Fibroblast of villous mesenchyme (primary cell): ENCODE measurements at regions not wholly inside any gene's neighbourhood (a gene's known extent, or its start where the extent isn't known, plus 50 kb on each side); places are given as distances from the start of the nearest gene placed in this dataset.
"Not testable (repeated sequence)": the region's sequence is repeated elsewhere in the genome, so short reads cannot be mapped to it uniquely, and the experiment has no call there.

ENCODE experiments used
- DNase-seq: peaks from one replicate; pipeline ENCODE4 v3.0.0-alpha.2; 2010; ENCODE audit warnings: low read depth
- H3K4me3 ChIP-seq: 2 replicates; pipeline ENCODE4 v1.5.1; 2011; ENCODE audit warnings: low read depth, mild to moderate bottlenecking, low read length
- TF ChIP-seq, protein P1 (sequence below): IDR thresholded peaks from 2 replicates; pipeline ENCODE4 v1.5.1; 2012; ENCODE audit warnings: low read depth, mild to moderate bottlenecking, low read length; ENCODE audit not compliant: insufficient read depth

- peak; percentile 79 for DNase-seq
- TF ChIP-seq, protein P1, sequence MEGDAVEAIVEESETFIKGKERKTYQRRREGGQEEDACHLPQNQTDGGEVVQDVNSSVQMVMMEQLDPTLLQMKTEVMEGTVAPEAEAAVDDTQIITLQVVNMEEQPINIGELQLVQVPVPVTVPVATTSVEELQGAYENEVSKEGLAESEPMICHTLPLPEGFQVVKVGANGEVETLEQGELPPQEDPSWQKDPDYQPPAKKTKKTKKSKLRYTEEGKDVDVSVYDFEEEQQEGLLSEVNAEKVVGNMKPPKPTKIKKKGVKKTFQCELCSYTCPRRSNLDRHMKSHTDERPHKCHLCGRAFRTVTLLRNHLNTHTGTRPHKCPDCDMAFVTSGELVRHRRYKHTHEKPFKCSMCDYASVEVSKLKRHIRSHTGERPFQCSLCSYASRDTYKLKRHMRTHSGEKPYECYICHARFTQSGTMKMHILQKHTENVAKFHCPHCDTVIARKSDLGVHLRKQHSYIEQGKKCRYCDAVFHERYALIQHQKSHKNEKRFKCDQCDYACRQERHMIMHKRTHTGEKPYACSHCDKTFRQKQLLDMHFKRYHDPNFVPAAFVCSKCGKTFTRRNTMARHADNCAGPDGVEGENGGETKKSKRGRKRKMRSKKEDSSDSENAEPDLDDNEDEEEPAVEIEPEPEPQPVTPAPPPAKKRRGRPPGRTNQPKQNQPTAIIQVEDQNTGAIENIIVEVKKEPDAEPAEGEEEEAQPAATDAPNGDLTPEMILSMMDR, result no peak
- no peak overlapping the region for H3K4me3 ChIP-seq
These were observed 88.9 kb upstream of the NDP start for GRCh38 chrX:44061968-44062614.

DNA sequence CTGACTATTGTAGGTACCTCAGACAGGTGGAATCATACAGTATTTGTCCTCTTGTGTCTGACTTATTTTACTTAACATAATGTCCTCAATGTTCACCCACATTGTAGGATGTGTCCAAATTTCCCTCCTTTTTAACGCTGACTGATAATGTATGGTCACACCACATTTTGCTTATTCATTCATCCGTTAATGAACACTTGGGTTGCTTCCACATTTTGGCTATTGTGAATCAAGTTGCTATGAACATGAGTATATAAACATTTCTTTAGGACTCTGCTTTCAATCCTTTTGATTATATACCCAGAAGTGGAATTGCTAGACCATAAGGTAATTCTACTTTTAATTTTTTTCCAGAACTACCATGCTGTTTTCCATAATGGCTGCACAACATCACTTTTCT lies 87.0 kb upstream of the NDP start:
- no peak for DNase-seq
- TF ChIP-seq, protein P1, result no peak

GRCh38 chrX:44058339-44058738 lies 85.1 kb upstream of the NDP start:
- TF ChIP-seq, protein P1, result no peak
- no peak overlapping the region for H3K4me3 ChIP-seq
- DNase-seq, result no peak

More for the DNA sequence above, 87.0 kb upstream of the NDP start:
- no peak overlapping the region for H3K4me3 ChIP-seq

GRCh38 chrX:44055638-44056037 lies 82.4 kb upstream of the NDP start:
- TF ChIP-seq, protein P1, result no peak
- no peak for DNase-seq
- no peak overlapping the region for H3K4me3 ChIP-seq

DNA sequence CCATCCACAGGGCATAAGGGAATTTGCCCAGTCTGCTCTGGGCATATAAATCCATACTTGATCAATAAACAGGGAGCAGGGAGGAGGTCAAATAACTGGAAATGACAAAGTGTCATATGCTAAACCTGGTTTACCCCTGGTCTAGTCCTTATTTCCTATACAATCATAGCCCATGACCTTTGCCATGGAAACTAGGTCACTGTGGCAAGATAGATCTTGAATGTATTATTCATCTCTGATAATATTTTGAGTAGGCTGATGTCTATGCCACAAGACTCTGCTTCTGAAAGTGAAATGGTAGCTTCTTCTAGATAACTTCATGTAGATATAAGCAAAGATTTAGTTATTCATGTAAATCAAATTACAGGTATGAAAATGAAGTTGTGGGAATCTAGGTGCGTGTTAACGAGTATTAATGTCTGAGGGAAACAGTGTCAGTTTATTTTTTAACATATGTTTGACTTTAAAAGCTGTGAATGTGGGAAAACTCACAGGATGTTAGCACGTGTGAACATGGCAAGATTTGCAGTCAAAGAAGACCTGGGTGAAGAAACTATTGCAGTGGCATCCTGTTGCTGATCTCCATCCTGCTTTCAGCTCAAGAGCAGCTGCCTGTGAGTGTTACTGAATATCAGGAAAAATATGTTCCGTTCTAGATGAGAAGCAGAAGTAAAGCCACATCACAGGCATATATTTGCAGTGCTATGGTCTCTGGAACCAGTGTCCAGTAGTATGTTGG lies 81.8 kb upstream of the NDP start:
- TF ChIP-seq, protein P1, result no peak
- no peak for DNase-seq
- H3K4me3 ChIP-seq, result no peak overlapping the region

- H3K4me3 ChIP-seq, DNase-seq: not testable (repeated sequence)
These were observed 71.9 kb upstream of the NDP start for GRCh38 chrX:44045106-44045505.

GRCh38 chrX:44043496-44043895 lies 70.3 kb upstream of the NDP start:
- TF ChIP-seq, protein P1, result no peak
- no peak for DNase-seq
- no peak overlapping the region for H3K4me3 ChIP-seq
